HEK293 (cell line): ENCODE measurements at regions not wholly inside any gene's neighbourhood (a gene's known extent, or its start where the extent isn't known, plus 50 kb on each side); places are given as distances from the start of the nearest gene placed in this dataset.

Experiments used
- CTCF ChIP-seq: fragments of 450-650 bp; formaldehyde crosslinking; IDR thresholded peaks from 2 replicates; pipeline ENCODE4 v1.5.1; 2016; ENCODE audit warnings: missing biosample characterization, missing genetic modification characterization
- SALL2 ChIP-seq: fragments of 450-650 bp; formaldehyde crosslinking; IDR thresholded peaks from 2 replicates; pipeline ENCODE4 v1.5.0; 2017; ENCODE audit warnings: missing biosample characterization, mild to moderate bottlenecking, missing genetic modification characterization, borderline replicate concordance
- ZBTB48 ChIP-seq: fragments of 450-650 bp; formaldehyde crosslinking; IDR thresholded peaks from 2 replicates; pipeline ENCODE4 v1.5.1; 2016; ENCODE audit warnings: missing biosample characterization, missing genetic modification characterization
- ZBTB6 ChIP-seq: fragments of 450-650 bp; formaldehyde crosslinking; IDR thresholded peaks from 2 replicates; pipeline ENCODE4 v1.5.1; 2017; ENCODE audit warnings: missing biosample characterization, missing genetic modification characterization
- ZFP37 ChIP-seq: fragments of 450-650 bp; formaldehyde crosslinking; IDR thresholded peaks from 2 replicates; pipeline ENCODE4 v1.5.1; 2016; ENCODE audit warnings: missing biosample characterization, missing genetic modification characterization
- ZNF112 ChIP-seq: fragments of 450-650 bp; formaldehyde crosslinking; IDR thresholded peaks from 2 replicates; pipeline ENCODE4 v1.5.0; 2017; ENCODE audit warnings: missing biosample characterization, missing genetic modification characterization
- ZNF223 ChIP-seq: fragments of 450-650 bp; formaldehyde crosslinking; IDR thresholded peaks from 2 replicates; pipeline ENCODE4 v1.5.1; 2016; ENCODE audit warnings: missing biosample characterization, missing genetic modification characterization
- ZNF26 ChIP-seq: fragments of 450-650 bp; formaldehyde crosslinking; IDR thresholded peaks from 2 replicates; pipeline ENCODE4 v1.5.1; 2016; ENCODE audit warnings: missing biosample characterization, missing genetic modification characterization
- ZNF324 ChIP-seq: fragments of 450-650 bp; formaldehyde crosslinking; IDR thresholded peaks from 2 replicates; pipeline ENCODE4 v1.5.1; 2016; ENCODE audit warnings: missing biosample characterization, missing genetic modification characterization
- ZNF501 ChIP-seq: fragments of 450-650 bp; formaldehyde crosslinking; IDR thresholded peaks from 2 replicates; pipeline ENCODE4 v1.5.1; 2016; ENCODE audit warnings: missing biosample characterization, missing genetic modification characterization
- ZNF670 ChIP-seq: fragments of 450-650 bp; formaldehyde crosslinking; IDR thresholded peaks from 2 replicates; pipeline ENCODE4 v1.5.1; 2016; ENCODE audit warnings: missing biosample characterization, missing genetic modification characterization, low read depth
- ZSCAN30 ChIP-seq: fragments of 450-650 bp; IDR thresholded peaks from 2 replicates; pipeline ENCODE4 v1.5.1; 2018; ENCODE audit warnings: missing biosample characterization, mild to moderate bottlenecking, missing genetic modification characterization, moderate library complexity

- TF ChIP-seq CTCF (tag by site-specific recombination): no peak
- no peak for TF ChIP-seq ZNF112
- no peak for TF ChIP-seq ZNF670
- TF ChIP-seq ZSCAN30 (tag by site-specific recombination): no peak
- no peak for TF ChIP-seq SALL2 (tag by site-specific recombination)
- TF ChIP-seq ZFP37: no peak
- TF ChIP-seq ZBTB6 (tag by site-specific recombination): no peak
- TF ChIP-seq ZNF26 (tag by site-specific recombination): no peak
- no peak for TF ChIP-seq ZNF223
- TF ChIP-seq ZNF324: no peak
- no peak for TF ChIP-seq ZBTB48 (tag by site-specific recombination)
- TF ChIP-seq ZNF501 (tag by site-specific recombination): no peak
Observed at GRCh38 chr3:5293207-5293606, 105.7 kb downstream of the EDEM1 start.
